PFSK-1 (cell line): ENCODE measurements at regions not wholly inside any gene's neighbourhood (a gene's known extent, or its start where the extent isn't known, plus 50 kb on each side); places are given as distances from the start of the nearest gene placed in this dataset.

Source experiments
- FOXP2 ChIP-seq: optimal IDR thresholded peaks from 2 replicates; pipeline ENCODE3; 2011; ENCODE audit warnings: borderline replicate concordance, control low read depth, inconsistent platforms; ENCODE audit not compliant: insufficient read depth; ENCODE audit errors: extremely low read length, extremely low read depth
- POLR2AphosphoS5 ChIP-seq: IDR thresholded peaks from 2 replicates; pipeline ENCODE4 v1.6.1; 2012; ENCODE audit warnings: low read depth, mild to moderate bottlenecking, control low read depth, low read length, moderate library complexity
- SIN3A ChIP-seq: IDR thresholded peaks from 2 replicates; pipeline ENCODE4 v1.6.1; 2012; ENCODE audit warnings: mild to moderate bottlenecking, low read length, moderate library complexity, borderline replicate concordance; ENCODE audit not compliant: insufficient read depth
- TAF1 ChIP-seq: IDR thresholded peaks from 2 replicates; pipeline ENCODE4 v1.6.1; 2012; ENCODE audit warnings: low read length, control low read depth, borderline replicate concordance; ENCODE audit not compliant: insufficient read depth
- TF ChIP-seq, protein P1 (sequence below), 2 experiments: IDR thresholded peaks; 2 replicates each; pipeline versions ENCODE4 v1.6.1 to v1.8.0; 2011 to 2012; ENCODE audit warnings: low read depth in 2 of 2, low read length in 2 of 2, control low read depth in 1 of 2, inconsistent platforms in 1 of 2, mild to moderate bottlenecking in 1 of 2, moderate library complexity in 1 of 2; ENCODE audit not compliant: insufficient read depth in 1 of 2

DNA sequence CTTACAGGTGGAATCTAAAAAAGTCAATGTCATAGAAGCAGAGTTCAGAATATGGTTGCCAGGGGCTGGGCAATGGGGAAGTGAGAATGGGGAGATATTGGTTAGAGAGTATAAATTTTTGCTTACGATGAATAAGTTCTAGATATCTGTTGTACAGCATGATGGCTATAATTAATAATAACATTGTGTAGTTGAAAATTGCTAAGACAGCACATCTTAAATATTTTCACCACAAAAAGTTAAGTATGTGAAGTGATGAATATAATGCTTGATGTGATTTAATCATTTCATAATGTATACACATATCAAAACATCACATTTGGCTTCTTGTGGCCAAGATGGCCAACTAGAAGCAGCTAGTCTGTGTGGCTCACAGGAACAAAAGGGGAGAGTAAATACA, 425.9 kb upstream of the ACO1 start:
- no peak for TF ChIP-seq POLR2AphosphoS5
- no peak for TF ChIP-seq SIN3A
- TF ChIP-seq TAF1: no peak
- TF ChIP-seq, protein P1, sequence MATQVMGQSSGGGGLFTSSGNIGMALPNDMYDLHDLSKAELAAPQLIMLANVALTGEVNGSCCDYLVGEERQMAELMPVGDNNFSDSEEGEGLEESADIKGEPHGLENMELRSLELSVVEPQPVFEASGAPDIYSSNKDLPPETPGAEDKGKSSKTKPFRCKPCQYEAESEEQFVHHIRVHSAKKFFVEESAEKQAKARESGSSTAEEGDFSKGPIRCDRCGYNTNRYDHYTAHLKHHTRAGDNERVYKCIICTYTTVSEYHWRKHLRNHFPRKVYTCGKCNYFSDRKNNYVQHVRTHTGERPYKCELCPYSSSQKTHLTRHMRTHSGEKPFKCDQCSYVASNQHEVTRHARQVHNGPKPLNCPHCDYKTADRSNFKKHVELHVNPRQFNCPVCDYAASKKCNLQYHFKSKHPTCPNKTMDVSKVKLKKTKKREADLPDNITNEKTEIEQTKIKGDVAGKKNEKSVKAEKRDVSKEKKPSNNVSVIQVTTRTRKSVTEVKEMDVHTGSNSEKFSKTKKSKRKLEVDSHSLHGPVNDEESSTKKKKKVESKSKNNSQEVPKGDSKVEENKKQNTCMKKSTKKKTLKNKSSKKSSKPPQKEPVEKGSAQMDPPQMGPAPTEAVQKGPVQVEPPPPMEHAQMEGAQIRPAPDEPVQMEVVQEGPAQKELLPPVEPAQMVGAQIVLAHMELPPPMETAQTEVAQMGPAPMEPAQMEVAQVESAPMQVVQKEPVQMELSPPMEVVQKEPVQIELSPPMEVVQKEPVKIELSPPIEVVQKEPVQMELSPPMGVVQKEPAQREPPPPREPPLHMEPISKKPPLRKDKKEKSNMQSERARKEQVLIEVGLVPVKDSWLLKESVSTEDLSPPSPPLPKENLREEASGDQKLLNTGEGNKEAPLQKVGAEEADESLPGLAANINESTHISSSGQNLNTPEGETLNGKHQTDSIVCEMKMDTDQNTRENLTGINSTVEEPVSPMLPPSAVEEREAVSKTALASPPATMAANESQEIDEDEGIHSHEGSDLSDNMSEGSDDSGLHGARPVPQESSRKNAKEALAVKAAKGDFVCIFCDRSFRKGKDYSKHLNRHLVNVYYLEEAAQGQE (IDR thresholded peaks at IDR 0.05; ENCODE audit: insufficient read depth in 1 of 2, low read depth in 2 of 2, low read length in 2 of 2): no peak
- no peak for TF ChIP-seq FOXP2

DNA sequence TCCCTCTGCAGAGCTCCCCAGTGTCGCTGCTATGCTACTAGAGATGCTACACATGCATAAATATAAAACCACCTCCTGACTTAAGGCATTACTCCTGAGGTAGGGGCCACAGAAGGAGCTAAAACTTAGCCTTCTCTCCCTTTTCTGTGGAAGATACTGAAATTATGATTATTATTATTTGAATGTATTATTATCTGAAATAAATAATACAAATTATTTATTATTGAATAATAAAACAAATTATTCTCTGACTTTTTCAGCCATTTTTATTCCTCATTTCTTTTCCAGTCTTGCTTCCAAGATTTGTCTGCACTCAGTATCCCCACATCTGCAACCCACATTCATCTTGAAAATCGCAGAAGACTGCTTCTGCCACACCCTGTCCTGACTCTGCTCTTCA, 414.9 kb upstream of the ACO1 start:
- TF ChIP-seq TAF1 (no peak), SIN3A (no peak), POLR2AphosphoS5 (no peak), FOXP2 (no peak)
- TF ChIP-seq, protein P1 (IDR thresholded peaks at IDR 0.05; ENCODE audit: insufficient read depth in 1 of 2, low read depth in 2 of 2, low read length in 2 of 2): no peak

DNA sequence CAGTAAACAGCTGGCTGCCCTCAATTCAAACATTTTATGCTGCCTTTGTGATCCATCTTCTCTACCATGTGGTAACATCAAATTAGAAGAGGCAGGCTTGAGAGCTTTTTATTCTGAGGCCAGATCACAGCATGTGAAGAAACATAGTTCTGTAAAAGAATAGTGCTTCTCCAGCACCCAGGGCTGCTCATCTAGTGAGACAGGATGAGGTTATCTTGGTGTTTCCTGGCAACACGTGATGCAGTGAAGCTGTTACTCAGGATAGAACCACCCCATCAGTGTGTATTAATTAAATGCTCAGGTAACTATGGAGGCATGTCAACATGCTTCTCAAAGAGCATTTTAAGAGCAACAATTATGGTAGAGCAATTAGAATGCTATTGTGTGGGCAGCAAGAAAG, 400.5 kb upstream of the ACO1 start:
- TF ChIP-seq FOXP2 (no peak), POLR2AphosphoS5 (no peak), SIN3A (no peak), TAF1 (no peak)
- TF ChIP-seq, protein P1 (IDR thresholded peaks at IDR 0.05; ENCODE audit: insufficient read depth in 1 of 2, low read depth in 2 of 2, low read length in 2 of 2): no peak

DNA sequence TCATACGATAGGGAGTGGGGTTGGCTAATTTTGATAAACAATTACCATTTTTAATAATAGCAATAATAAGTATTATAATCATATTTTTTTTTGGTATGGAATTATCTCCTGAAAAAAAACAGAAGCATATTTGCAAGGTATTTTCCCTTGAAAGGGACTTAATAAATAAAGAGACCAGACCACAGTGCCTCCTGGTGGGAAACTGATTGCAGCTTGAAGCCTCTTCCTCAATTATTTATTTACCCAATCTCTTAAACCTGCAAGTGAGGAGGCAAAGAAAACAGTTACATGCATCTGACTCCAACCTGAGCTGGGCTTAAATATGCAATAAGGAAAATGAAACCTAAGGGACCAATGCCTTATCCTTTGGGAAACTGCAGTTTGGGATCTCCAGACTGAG, 388.1 kb upstream of the ACO1 start:
- TF ChIP-seq FOXP2 (no peak), SIN3A (no peak), POLR2AphosphoS5 (no peak), TAF1 (no peak)
- TF ChIP-seq, protein P1 (IDR thresholded peaks at IDR 0.05; ENCODE audit: insufficient read depth in 1 of 2, low read depth in 2 of 2, low read length in 2 of 2): no peak
